ENCODE measurements at regions not wholly inside any gene's neighbourhood (a gene's known extent, or its start where the extent isn't known, plus 50 kb on each side); places are given as distances from the start of the nearest gene placed in this dataset.

DNA sequence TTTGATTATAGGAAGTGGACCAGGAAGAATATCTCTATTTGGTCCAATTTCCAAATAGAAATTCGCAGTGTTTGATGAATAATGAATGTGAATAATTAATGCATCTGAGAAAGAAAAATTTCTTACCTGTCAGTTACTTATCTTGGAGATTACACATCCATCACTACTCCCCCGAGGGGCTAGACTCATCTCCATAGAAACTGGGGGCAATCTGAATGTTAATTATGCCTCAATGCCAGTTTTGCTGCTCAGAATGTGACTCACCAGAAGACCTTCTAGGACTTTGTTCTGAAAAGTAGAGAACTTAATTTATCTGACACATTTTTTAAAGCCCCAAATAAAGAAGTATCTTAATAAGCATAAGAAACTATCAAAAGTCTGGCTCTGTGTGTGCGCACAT is 233.4 kb upstream of the NR4A3 start:
- TF ChIP-seq POLR2AphosphoS5 (IDR thresholded peaks at IDR 0.05), result no peak
- TF ChIP-seq, protein P1, sequence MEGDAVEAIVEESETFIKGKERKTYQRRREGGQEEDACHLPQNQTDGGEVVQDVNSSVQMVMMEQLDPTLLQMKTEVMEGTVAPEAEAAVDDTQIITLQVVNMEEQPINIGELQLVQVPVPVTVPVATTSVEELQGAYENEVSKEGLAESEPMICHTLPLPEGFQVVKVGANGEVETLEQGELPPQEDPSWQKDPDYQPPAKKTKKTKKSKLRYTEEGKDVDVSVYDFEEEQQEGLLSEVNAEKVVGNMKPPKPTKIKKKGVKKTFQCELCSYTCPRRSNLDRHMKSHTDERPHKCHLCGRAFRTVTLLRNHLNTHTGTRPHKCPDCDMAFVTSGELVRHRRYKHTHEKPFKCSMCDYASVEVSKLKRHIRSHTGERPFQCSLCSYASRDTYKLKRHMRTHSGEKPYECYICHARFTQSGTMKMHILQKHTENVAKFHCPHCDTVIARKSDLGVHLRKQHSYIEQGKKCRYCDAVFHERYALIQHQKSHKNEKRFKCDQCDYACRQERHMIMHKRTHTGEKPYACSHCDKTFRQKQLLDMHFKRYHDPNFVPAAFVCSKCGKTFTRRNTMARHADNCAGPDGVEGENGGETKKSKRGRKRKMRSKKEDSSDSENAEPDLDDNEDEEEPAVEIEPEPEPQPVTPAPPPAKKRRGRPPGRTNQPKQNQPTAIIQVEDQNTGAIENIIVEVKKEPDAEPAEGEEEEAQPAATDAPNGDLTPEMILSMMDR (IDR thresholded peaks at IDR 0.05), result no peak
- TF ChIP-seq POLR2A (IDR thresholded peaks at IDR 0.05), result no peak
- Histone ChIP-seq H3K36me3 (no peaks in the 10 kb centered on the region), H3K27ac (no peak overlapping the region), H3K4me1 (replicated peaks) (no peaks in the 10 kb centered on the region), H3K9me3 (no peaks in the 10 kb centered on the region), H3K27me3 (replicated peaks; ENCODE audit: insufficient read depth) (no peaks in the 10 kb centered on the region), H3K4me3 (no peak overlapping the region)
- intact Hi-C loops (cut with DNase I), result no loop called here
- DNase-seq (ENCODE audit: low spot score), result no peak
- WGBS, result 94% methylated on average over 3 of the region's 3 CpGs

DNA sequence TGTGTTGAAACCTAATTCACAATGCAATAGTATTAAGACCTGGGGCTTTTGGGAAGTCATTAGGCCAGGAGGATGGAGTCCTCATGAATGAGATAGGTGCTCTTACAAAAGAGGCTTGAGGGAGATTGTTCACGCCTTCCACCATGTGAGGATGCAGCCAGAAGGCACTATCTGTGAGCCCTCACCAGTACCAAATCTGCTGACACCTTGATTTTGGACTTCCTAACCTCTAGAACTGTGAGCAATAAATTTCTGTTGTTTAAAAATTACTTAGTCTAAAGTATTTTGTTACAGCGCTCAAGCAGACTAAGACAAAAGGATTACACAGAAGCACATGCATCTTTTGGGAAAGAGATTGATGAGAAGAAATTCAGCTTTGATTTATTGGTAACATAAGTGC is 232.9 kb upstream of the NR4A3 start:
- WGBS, result 93% methylated on average over 2 of the region's 2 CpGs
- DNase-seq (ENCODE audit: low spot score), result no peak
- Histone ChIP-seq H3K4me3 (no peak overlapping the region), H3K4me1 (replicated peaks) (no peaks in the 10 kb centered on the region), H3K36me3 (no peaks in the 10 kb centered on the region), H3K9me3 (no peaks in the 10 kb centered on the region), H3K27ac (no peak overlapping the region), H3K27me3 (replicated peaks; ENCODE audit: insufficient read depth) (no peaks in the 10 kb centered on the region)
- intact Hi-C loops (cut with DNase I), result no loop called here
- TF ChIP-seq, protein P1 (IDR thresholded peaks at IDR 0.05), result no peak
- TF ChIP-seq POLR2A (IDR thresholded peaks at IDR 0.05) (no peak), POLR2AphosphoS5 (IDR thresholded peaks at IDR 0.05) (no peak)

DNA sequence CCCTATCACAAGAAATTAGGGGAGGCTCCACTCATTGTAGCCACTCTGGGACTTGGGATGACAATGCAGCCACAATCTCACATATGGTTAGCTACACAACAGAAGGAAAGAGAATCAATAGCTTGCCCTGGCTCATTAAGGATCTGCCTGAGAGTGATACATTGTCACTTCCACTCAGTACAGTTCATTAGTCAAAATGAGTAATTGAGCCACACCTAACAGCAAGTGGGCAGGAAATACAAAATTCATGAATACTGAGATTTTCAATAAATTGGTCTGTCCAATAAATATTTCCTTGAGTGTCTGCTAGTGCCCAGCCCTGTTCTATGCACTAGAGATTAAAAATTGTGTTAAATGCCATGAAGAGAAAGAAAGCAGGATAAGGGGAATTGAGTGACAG is 231.3 kb upstream of the NR4A3 start:
- no peak for DNase-seq (ENCODE audit: low spot score)
- intact Hi-C loops (cut with DNase I), result no loop called here
- Histone ChIP-seq H3K4me3 (no peak overlapping the region), H3K27me3 (replicated peaks; ENCODE audit: insufficient read depth) (no peaks in the 10 kb centered on the region), H3K9me3 (no peaks in the 10 kb centered on the region), H3K4me1 (replicated peaks) (no peaks in the 10 kb centered on the region), H3K27ac (no peak overlapping the region), H3K36me3 (no peaks in the 10 kb centered on the region)
- no peak for TF ChIP-seq POLR2AphosphoS5 (IDR thresholded peaks at IDR 0.05)
- no peak for TF ChIP-seq POLR2A (IDR thresholded peaks at IDR 0.05)
- TF ChIP-seq, protein P1 (IDR thresholded peaks at IDR 0.05), result no peak

- intact Hi-C loops (cut with DNase I), result no loop called here
- H3K9me3 ChIP-seq, result no peaks in the 10 kb centered on the region
- DNase-seq (ENCODE audit: low spot score), result no peak
Measured at GRCh38 chr9:99590840-99591239, 230.8 kb upstream of the NR4A3 start.

DNA sequence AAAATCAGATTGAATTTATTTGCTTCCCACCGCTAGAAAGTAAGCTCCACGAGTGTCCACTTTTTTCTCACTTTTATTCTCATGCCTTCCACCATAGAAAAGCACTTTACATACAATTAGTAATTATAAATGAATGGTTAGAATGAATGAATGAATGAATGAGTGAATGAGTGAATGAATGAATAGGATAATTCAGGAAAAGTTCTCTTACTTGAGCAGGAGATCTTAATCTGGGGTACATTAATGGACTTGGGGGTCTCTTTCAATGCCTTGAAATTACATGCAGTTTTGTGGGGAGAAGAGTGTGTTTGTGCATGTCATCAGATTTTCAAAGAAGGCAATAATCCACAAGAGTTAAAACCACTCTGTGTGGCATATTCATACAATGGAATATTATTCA is 229.9 kb upstream of the NR4A3 start:
- no peak for DNase-seq (ENCODE audit: low spot score)
- intact Hi-C loops (cut with DNase I), result no loop called here
- no peaks in the 10 kb centered on the region for H3K36me3 ChIP-seq
- H3K4me3 ChIP-seq, result no peak overlapping the region
- TF ChIP-seq POLR2A (IDR thresholded peaks at IDR 0.05) (no peak), POLR2AphosphoS5 (IDR thresholded peaks at IDR 0.05) (no peak)
- TF ChIP-seq, protein P1 (IDR thresholded peaks at IDR 0.05), result no peak
- H3K4me1 ChIP-seq (replicated peaks), result no peaks in the 10 kb centered on the region
- H3K27ac ChIP-seq, result no peak overlapping the region
- H3K9me3 ChIP-seq, result no peaks in the 10 kb centered on the region
- WGBS, result 94% methylated on average over 2 of the region's 2 CpGs
- no peaks in the 10 kb centered on the region for H3K27me3 ChIP-seq (replicated peaks; ENCODE audit: insufficient read depth)

More at GRCh38 chr9:99590840-99591239, 230.8 kb upstream of the NR4A3 start:
- 41% methylated on average over 1 of the region's 1 CpG for WGBS
- Histone ChIP-seq H3K4me1 (replicated peaks) (no peaks in the 10 kb centered on the region), H3K36me3 (no peaks in the 10 kb centered on the region), H3K4me3 (no peak overlapping the region), H3K27ac (no peak overlapping the region), H3K27me3 (replicated peaks; ENCODE audit: insufficient read depth) (no peaks in the 10 kb centered on the region)
- TF ChIP-seq, protein P1 (IDR thresholded peaks at IDR 0.05), result no peak
- no peak for TF ChIP-seq POLR2A (IDR thresholded peaks at IDR 0.05)
- TF ChIP-seq POLR2AphosphoS5 (IDR thresholded peaks at IDR 0.05), result no peak
